HL-60 (cell line): ENCODE measurements at regions not wholly inside any gene's neighbourhood (a gene's known extent, or its start where the extent isn't known, plus 50 kb on each side); places are given as distances from the start of the nearest gene placed in this dataset.

ENCODE experiments used
- POLR2AphosphoS5 ChIP-seq: IDR thresholded peaks from 2 replicates; pipeline ENCODE4 v1.6.1; 2012; ENCODE audit warnings: low read depth
- SPI1 ChIP-seq: IDR thresholded peaks from 2 replicates; pipeline ENCODE4 v1.6.1; 2012; ENCODE audit warnings: low read depth, mild to moderate bottlenecking, borderline replicate concordance
- TF ChIP-seq, protein P1 (sequence below): IDR thresholded peaks from one replicate; pipeline ENCODE4 v1.5.1; 2011; ENCODE audit warnings: low read length, control low read depth, inconsistent platforms; ENCODE audit not compliant: insufficient read depth
- TF ChIP-seq, protein P2 (sequence below): IDR thresholded peaks from 2 replicates; pipeline ENCODE4 v1.6.1; 2012; ENCODE audit warnings: low read depth; ENCODE audit not compliant: insufficient replicate concordance

DNA sequence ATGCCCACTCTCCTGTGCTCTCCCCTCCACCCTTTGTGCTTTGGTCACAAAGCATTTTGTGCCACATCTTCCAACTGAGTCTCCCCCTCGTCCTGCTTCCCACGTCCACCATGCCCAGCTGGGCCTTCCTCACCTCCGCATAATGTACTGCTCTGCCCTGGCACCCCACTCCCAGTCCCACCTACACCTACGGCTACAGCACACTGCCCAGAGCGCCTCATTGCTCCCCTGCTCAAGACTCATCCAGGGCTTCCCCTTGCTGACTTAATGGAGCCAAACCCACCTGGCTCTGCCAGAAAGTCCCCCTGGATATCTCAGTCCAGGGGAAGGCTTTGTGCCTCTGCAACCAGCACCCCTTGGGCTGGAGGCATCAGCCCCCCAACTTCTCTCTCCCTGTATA lies 299.2 kb upstream of the ZMIZ1 start:
- TF ChIP-seq, protein P1, sequence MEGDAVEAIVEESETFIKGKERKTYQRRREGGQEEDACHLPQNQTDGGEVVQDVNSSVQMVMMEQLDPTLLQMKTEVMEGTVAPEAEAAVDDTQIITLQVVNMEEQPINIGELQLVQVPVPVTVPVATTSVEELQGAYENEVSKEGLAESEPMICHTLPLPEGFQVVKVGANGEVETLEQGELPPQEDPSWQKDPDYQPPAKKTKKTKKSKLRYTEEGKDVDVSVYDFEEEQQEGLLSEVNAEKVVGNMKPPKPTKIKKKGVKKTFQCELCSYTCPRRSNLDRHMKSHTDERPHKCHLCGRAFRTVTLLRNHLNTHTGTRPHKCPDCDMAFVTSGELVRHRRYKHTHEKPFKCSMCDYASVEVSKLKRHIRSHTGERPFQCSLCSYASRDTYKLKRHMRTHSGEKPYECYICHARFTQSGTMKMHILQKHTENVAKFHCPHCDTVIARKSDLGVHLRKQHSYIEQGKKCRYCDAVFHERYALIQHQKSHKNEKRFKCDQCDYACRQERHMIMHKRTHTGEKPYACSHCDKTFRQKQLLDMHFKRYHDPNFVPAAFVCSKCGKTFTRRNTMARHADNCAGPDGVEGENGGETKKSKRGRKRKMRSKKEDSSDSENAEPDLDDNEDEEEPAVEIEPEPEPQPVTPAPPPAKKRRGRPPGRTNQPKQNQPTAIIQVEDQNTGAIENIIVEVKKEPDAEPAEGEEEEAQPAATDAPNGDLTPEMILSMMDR: no peak
- TF ChIP-seq, protein P2, sequence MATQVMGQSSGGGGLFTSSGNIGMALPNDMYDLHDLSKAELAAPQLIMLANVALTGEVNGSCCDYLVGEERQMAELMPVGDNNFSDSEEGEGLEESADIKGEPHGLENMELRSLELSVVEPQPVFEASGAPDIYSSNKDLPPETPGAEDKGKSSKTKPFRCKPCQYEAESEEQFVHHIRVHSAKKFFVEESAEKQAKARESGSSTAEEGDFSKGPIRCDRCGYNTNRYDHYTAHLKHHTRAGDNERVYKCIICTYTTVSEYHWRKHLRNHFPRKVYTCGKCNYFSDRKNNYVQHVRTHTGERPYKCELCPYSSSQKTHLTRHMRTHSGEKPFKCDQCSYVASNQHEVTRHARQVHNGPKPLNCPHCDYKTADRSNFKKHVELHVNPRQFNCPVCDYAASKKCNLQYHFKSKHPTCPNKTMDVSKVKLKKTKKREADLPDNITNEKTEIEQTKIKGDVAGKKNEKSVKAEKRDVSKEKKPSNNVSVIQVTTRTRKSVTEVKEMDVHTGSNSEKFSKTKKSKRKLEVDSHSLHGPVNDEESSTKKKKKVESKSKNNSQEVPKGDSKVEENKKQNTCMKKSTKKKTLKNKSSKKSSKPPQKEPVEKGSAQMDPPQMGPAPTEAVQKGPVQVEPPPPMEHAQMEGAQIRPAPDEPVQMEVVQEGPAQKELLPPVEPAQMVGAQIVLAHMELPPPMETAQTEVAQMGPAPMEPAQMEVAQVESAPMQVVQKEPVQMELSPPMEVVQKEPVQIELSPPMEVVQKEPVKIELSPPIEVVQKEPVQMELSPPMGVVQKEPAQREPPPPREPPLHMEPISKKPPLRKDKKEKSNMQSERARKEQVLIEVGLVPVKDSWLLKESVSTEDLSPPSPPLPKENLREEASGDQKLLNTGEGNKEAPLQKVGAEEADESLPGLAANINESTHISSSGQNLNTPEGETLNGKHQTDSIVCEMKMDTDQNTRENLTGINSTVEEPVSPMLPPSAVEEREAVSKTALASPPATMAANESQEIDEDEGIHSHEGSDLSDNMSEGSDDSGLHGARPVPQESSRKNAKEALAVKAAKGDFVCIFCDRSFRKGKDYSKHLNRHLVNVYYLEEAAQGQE: no peak
- TF ChIP-seq POLR2AphosphoS5 (no peak), SPI1 (no peak)
